ENCODE measurements at regions not wholly inside any gene's neighbourhood (a gene's known extent, or its start where the extent isn't known, plus 50 kb on each side); places are given as distances from the start of the nearest gene placed in this dataset.

DNA sequence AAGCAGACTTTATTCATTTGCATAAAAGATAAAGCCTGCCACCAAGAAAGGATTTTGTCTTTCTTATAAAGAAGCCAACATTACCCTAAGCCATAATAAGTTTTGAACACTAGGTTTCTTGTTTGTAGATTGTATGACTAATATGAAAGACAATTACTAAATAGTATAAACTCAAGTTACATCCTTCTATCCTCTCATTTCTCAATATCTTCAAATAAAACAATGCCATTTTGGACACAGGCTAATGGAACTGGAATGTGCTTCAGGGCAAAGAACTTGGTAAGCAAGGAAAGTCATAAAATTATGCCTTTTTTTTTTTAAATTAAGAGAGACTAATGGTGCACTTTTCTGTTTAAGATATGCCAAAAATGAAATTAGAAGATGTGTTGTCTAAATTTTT, 137.7 kb downstream of the DKK1 start:
- no peaks in the 10 kb centered on the region for H3K27me3 ChIP-seq (ENCODE audit: control insufficient read depth, insufficient read depth, low read length)
- H3K9me3 ChIP-seq (ENCODE audit: control insufficient read depth, insufficient read depth, low read length), result no peaks in the 10 kb centered on the region
- H3K4me3 ChIP-seq (ENCODE audit: low read depth, low read length), result no peak overlapping the region
- H3K27ac ChIP-seq (ENCODE audit: low read depth, low read length), result no peak overlapping the region
- ChIA-PET POLR2A (interaction anchor here (0.7 kb wide), 1 partner anchor 173 kb away, joined by 4 read pairs; no protein-coding TSS in a partner anchor), CTCF (interaction anchor here (0.6 kb wide), 1 partner anchor 127 kb away, joined by 3 read pairs; no protein-coding TSS in a partner anchor)
- no peak for TF ChIP-seq CTCF (IDR thresholded peaks at IDR 0.05; ENCODE audit: low read depth, low read length)
- DNase-seq (ENCODE audit: low read depth, low spot score), result no peak

DNA sequence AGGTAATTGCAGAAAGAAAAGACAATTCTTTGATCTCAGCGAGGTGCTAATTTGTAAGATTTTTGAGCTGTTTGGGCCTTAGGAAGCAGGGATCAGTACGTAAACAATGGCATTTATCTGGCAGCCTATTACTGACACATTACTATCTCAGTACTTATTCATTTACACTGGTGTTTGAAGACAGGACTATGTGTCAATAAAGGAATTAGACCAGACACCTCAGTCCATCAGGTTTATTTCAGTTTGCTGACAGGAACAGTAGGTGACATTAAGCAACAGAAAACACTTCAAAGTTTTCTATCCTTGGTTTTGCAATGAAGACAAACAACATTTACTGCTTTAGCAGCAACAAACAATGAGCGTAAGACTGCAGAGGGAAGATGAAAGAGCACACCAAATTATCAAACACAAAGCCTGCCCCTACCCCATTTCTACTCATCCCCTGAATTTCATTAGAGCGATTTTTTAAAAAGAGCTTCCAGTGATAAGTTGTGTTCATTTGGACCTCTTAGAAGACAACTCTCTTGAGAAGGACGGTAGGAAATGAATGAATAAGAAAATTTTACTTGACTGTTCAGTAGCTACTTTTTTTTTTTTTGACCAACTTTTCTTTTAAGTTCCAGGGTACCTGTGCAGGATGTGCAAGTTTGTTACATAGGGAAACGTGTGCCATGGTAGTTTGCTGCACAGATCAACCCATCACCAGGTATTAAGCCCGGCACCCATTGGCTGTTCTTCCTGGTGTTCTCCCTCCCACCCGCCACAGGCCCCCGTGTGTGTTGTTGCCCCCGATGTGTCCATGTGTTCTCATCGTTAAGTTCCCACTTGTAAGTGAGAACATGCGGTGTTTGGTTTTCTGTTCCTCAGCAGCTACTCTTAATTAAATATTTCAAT, 138.8 kb downstream of the DKK1 start:
- TF ChIP-seq CTCF (IDR thresholded peaks at IDR 0.05; ENCODE audit: low read depth, low read length), result no peak
- Histone ChIP-seq H3K27ac (ENCODE audit: low read depth, low read length) (no peak overlapping the region), H3K27me3 (ENCODE audit: control insufficient read depth, insufficient read depth, low read length) (no peaks in the 10 kb centered on the region), H3K4me3 (ENCODE audit: low read depth, low read length) (no peak overlapping the region), H3K9me3 (ENCODE audit: control insufficient read depth, insufficient read depth, low read length) (no peaks in the 10 kb centered on the region)
- DNase-seq (ENCODE audit: low read depth, low spot score), result no peak
- ChIA-PET POLR2A (interaction anchor here (0.7 kb wide), 1 partner anchor 174 kb away, joined by 4 read pairs; no protein-coding TSS in a partner anchor), CTCF (interaction anchor here (0.6 to 1.1 kb wide), 4 partner anchors 36 to 145 kb away, joined by 3 to 6 read pairs (median 4); no protein-coding TSS in a partner anchor)

- POLR2A ChIA-PET, result no interaction called here
- no peak for TF ChIP-seq CTCF (IDR thresholded peaks at IDR 0.05; ENCODE audit: low read depth, low read length)
- no peak for DNase-seq (ENCODE audit: low read depth, low spot score)
Measured at GRCh38 chr10:52453501-52453900, 139.4 kb downstream of the DKK1 start.

GRCh38 chr10:52454491-52454890, 140.4 kb downstream of the DKK1 start:
- H3K27me3 ChIP-seq (ENCODE audit: control insufficient read depth, insufficient read depth, low read length), result no peaks in the 10 kb centered on the region
- no peak for DNase-seq (ENCODE audit: low read depth, low spot score)
- TF ChIP-seq CTCF (IDR thresholded peaks at IDR 0.05; ENCODE audit: low read depth, low read length), result no peak
- no peak overlapping the region for H3K4me3 ChIP-seq (ENCODE audit: low read depth, low read length)
- POLR2A ChIA-PET, result no interaction called here
- CTCF ChIA-PET, result interaction anchor here (1.0 kb wide), 1 partner anchor 112 kb away, joined by 3 read pairs; no protein-coding TSS in a partner anchor
- H3K9me3 ChIP-seq (ENCODE audit: control insufficient read depth, insufficient read depth, low read length), result no peaks in the 10 kb centered on the region
- no peak overlapping the region for H3K27ac ChIP-seq (ENCODE audit: low read depth, low read length)

More at GRCh38 chr10:52453501-52453900, 139.4 kb downstream of the DKK1 start:
- Histone ChIP-seq H3K4me3 (ENCODE audit: low read depth, low read length) (no peak overlapping the region), H3K9me3 (ENCODE audit: control insufficient read depth, insufficient read depth, low read length) (no peaks in the 10 kb centered on the region), H3K27me3 (ENCODE audit: control insufficient read depth, insufficient read depth, low read length) (no peaks in the 10 kb centered on the region), H3K27ac (ENCODE audit: low read depth, low read length) (no peak overlapping the region)
- CTCF ChIA-PET, result interaction anchor here (0.6 to 1.1 kb wide), 3 partner anchors 63 to 146 kb away, joined by 3 to 6 read pairs (median 3); no protein-coding TSS in a partner anchor

GRCh38 chr10:52455098-52455497, 141.0 kb downstream of the DKK1 start:
- Histone ChIP-seq H3K27ac (ENCODE audit: low read depth, low read length) (no peak overlapping the region), H3K9me3 (ENCODE audit: control insufficient read depth, insufficient read depth, low read length) (no peaks in the 10 kb centered on the region), H3K27me3 (ENCODE audit: control insufficient read depth, insufficient read depth, low read length) (no peaks in the 10 kb centered on the region), H3K4me3 (ENCODE audit: low read depth, low read length) (no peak overlapping the region)
- no peak for DNase-seq (ENCODE audit: low read depth, low spot score)
- no peak for TF ChIP-seq CTCF (IDR thresholded peaks at IDR 0.05; ENCODE audit: low read depth, low read length)
- CTCF ChIA-PET, result no interaction called here
- POLR2A ChIA-PET, result no interaction called here
